ENCODE measurements at regions not wholly inside any gene's neighbourhood (a gene's known extent, or its start where the extent isn't known, plus 50 kb on each side); places are given as distances from the start of the nearest gene placed in this dataset.

DNA sequence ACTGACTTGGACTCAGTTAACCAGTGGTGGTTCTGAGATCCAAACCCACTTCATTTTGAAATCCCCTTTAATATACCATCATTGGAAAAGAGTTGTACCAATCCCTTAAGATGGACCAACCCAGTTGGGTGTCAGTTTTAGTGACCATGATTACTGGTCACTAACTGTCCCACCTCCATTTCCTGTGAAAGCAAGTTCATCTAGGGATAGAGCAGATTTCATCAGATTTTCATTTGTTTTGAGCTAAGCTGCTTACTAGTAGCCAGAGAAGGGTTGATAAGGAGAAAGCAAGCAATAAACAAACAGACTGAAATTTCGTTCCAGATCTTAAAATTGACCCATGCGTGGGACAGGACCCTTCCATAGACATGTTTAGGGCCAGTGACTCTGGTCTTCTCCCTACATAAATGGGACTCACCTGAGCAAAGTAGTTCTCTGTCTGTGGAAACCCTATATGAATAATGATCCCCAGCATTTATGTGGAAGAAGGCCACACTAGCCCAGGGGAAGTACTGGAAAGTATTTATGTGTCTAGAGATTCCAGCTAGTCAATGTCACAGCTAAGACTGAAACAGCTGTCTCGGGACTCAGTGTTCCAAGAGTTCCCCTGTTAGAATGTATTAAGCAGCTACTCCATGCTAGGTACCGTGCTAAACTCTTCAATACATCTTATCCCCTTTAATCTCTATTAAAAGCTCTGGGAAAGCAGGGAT, 196.0 kb upstream of the BCL6 start:
- no peaks in the 10 kb centered on the region for H3K9me3 Mint-ChIP-seq
- no peak overlapping the region for H3K4me3 Mint-ChIP-seq
- H3K27ac Mint-ChIP-seq, result no peak overlapping the region
- no peaks in the 10 kb centered on the region for H3K27me3 Mint-ChIP-seq
- no peak for ATAC-seq (replicated peaks)
- DNase-seq, result no peak
- peaks cover 2 to 10% of the 10 kb centered on the region in 2 donors for H3K4me1 Mint-ChIP-seq (ENCODE audit: low read depth in 2 of 2)
- H3K36me3 Mint-ChIP-seq (ENCODE audit: insufficient read depth), result no peaks in the 10 kb centered on the region

DNA sequence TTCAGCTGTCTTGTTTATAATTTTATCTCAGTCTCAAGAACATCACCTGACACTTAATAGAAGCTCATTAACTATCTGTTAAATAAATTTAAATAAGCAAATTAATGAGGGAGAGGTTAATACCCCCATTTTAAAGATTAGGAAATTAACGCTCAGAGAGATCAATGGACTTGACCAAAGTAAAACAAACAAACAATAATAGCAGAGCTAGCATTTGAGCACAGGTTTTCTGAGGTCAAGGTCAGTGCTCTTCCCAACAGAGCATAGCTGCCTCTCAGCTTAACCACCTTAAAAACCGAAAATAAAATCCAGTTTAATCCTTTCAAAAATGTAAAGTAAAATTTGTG, 196.6 kb upstream of the BCL6 start:
- Mint-ChIP-seq H3K9me3 (no peaks in the 10 kb centered on the region), H3K27ac (no peak overlapping the region), H3K4me3 (no peak overlapping the region), H3K4me1 (ENCODE audit: low read depth in 2 of 2) (peaks cover 0 to 6% of the 10 kb centered on the region in 2 donors), H3K27me3 (no peaks in the 10 kb centered on the region), H3K36me3 (ENCODE audit: insufficient read depth) (no peaks in the 10 kb centered on the region)
- DNase-seq, result no peak
- ATAC-seq (replicated peaks), result no peak

DNA sequence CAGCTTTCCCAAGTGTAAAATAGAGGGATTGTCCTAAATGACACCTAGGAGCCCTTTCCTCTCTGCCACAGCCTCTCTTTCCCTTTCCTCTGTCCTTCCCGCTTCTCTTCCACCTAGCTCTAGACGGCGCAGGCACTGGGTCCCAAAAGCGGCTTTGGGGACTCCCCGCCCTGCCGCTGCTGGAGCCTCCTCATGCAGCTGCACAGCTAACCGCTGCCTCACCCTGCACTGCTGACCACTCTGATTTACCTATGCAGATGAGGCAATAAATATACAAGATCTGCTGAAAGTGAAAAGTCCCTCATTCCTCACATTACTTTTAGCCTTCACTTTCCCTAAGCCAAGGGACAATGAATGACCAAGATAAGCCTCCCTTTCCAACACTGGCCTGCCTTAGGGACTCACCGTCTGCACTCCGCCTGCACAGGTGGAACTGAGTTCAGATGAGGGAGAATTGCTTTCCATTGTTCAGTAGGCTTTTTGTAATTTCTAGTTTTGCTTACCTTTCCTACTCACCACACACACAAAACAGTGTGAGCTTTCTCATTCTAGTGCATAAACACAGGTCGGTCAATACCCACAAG, 197.5 kb upstream of the BCL6 start:
- Mint-ChIP-seq H3K9me3 (no peaks in the 10 kb centered on the region), H3K4me1 (ENCODE audit: low read depth in 2 of 2) (peaks cover 0 to 3% of the 10 kb centered on the region in 2 donors), H3K27ac (no peak overlapping the region), H3K4me3 (no peak overlapping the region), H3K27me3 (no peaks in the 10 kb centered on the region), H3K36me3 (ENCODE audit: insufficient read depth) (no peaks in the 10 kb centered on the region)
- DNase-seq (no peak), ATAC-seq (replicated peaks) (no peak)

DNA sequence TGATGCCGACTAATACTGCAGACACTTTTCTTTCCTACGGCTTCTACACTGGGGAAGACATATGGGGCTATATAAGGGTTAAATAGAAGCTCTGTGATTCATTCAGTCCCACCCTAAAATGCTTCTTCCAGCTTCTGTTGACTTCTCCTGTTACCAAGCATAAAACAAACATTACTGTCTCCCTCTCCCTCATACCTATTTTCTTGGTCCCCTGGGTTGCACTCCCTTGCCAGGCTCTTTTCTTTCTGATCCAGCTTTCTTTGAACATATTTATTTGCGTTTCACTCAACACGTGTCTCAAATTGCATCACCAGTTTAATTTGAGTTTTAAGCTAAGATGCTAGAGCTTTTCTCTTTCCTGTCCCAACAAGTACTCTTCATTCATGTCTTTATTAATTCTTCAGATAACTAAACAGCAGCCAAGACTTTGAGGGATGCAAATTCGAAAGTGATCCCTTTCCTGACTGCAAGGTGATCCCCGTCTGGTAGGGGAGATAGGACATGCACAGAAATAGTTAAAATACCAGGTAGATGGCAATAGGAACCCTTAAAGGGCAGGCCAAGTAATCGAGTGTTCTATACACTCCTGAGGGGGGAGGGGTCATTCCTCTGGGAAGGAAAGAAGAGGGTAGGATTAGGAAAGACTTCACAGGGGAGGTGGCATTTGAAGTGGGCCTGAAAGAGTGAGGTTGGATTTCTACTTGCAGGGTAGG, 198.6 kb upstream of the BCL6 start:
- Mint-ChIP-seq H3K4me1 (ENCODE audit: low read depth in 2 of 2) (peaks cover 0 to 3% of the 10 kb centered on the region in 2 donors), H3K27me3 (no peaks in the 10 kb centered on the region), H3K4me3 (no peak overlapping the region), H3K27ac (no peak overlapping the region), H3K9me3 (no peaks in the 10 kb centered on the region), H3K36me3 (ENCODE audit: insufficient read depth) (no peaks in the 10 kb centered on the region)
- ATAC-seq (replicated peaks), result no peak
- no peak for DNase-seq

DNA sequence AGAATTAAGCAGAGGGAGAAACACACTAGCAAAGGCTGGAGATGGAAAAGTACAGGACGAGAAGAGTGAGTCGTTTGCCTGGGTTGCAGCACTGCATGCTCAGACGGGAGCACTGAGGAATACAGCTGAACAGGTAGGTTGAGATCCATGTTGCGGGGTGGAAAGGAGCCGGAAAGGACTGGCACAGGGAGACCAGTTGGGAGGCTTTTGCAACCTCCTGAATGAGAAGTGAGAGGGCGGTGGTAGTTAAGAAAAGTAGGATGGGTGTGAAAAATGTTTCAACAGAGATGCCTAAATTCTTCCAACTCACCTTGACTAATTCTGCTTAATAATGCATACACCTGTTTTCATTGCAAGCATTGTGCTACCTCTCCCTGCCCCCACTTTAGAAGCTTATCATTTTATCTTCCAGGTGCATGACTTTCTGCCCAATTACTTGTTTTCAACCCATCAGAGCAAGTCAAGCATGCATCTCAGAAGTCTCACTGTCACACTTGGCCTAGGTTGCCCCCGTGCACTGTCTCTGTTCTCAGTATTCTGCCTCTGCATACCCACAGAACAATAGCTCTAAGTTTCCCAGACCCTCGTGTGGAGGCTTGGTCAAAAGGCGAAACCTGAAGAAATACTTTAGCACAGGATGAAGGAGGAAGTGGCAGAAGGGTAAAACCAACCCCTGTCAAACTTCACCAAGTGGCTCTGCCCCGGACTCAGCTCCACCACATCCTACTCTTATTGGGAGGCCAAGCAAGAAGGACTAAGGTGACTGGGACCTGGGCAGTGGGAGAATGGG, 199.3 kb upstream of the BCL6 start:
- H3K4me3 Mint-ChIP-seq, result no peak overlapping the region
- peaks cover 0 to 3% of the 10 kb centered on the region in 2 donors for H3K4me1 Mint-ChIP-seq (ENCODE audit: low read depth in 2 of 2)
- DNase-seq (no peak), ATAC-seq (replicated peaks) (peak; percentile 55)
- no peaks in the 10 kb centered on the region for H3K27me3 Mint-ChIP-seq
- H3K27ac Mint-ChIP-seq, result no peak overlapping the region
- H3K36me3 Mint-ChIP-seq (ENCODE audit: insufficient read depth), result no peaks in the 10 kb centered on the region
- no peaks in the 10 kb centered on the region for H3K9me3 Mint-ChIP-seq

DNA sequence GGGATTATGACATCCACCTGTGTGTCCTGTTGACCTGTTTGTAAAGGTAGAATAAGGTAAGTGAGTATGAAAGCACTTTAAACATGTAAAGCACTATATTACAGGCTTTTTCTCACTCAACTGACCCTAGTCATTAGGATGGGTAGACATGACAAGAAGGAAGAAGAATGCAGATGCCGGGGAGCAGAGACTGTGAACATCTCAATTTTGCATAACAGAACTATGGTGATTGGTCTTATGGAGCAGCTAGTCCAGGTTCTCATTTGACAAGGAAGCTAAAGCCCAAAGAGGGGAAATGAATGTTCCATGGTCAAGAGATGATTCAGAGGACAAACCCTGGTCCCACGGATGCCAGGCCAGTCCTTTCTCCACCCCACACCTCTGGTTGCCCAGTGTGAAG, 200.1 kb upstream of the BCL6 start:
- Mint-ChIP-seq H3K4me3 (no peak overlapping the region), H3K4me1 (ENCODE audit: low read depth in 2 of 2) (peaks cover 0 to 7% of the 10 kb centered on the region in 2 donors), H3K27me3 (no peaks in the 10 kb centered on the region), H3K9me3 (no peaks in the 10 kb centered on the region), H3K27ac (no peak overlapping the region), H3K36me3 (ENCODE audit: insufficient read depth) (no peaks in the 10 kb centered on the region)
- no peak for DNase-seq
- ATAC-seq (replicated peaks), result no peak

DNA sequence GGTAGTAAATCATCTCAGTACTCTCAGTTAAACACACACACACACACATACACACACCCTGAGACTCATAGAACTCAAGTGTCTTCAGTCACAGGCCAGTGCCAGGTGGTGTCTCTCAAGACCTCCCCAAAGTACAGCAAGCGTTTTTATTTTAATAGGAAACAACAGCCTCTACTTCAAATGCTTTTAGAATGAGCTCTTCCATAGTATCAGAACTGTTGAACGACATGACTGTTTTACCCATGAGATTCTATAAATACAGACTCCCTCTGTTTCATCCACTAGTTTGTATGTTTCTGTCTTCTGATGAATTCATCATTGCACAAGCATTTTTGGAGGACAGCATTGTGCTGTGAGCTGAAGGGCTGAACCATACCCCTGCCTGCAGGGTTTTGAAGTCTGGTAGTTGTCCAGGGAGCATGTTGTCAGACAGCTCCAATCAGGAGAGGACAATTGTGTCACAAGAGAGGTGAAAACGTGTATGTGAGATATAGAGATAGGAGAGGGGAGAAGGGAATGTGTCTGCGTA, 201.0 kb upstream of the BCL6 start:
- Mint-ChIP-seq H3K27me3 (no peaks in the 10 kb centered on the region), H3K4me3 (no peak overlapping the region), H3K4me1 (ENCODE audit: low read depth in 2 of 2) (peaks cover 3 to 16% of the 10 kb centered on the region in 2 donors), H3K27ac (no peak overlapping the region), H3K36me3 (ENCODE audit: insufficient read depth) (no peaks in the 10 kb centered on the region), H3K9me3 (no peaks in the 10 kb centered on the region)
- no peak for ATAC-seq (replicated peaks)
- DNase-seq, result no peak

DNA sequence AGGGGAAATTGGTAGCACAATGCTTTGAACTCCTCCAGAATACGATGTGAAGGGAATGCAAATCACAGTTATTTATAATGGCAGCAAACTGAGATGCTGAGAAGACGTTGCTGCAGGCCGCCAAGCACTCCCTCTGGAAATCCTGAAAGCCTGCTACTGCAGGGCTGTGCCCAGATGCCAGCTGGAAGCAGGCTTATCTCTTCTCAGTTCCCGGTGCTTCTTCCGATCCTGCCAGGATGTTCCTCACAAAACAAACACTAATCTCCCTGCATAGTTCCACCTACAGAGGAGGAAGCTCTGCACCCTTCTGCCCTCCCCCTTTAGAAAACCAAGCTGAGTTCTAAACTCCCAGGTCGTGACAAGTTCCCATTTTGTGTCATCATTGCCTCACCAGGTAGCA, 201.7 kb upstream of the BCL6 start:
- no peaks in the 10 kb centered on the region for H3K9me3 Mint-ChIP-seq
- no peak overlapping the region for H3K27ac Mint-ChIP-seq
- DNase-seq (no peak), ATAC-seq (replicated peaks) (no peak)
- H3K36me3 Mint-ChIP-seq (ENCODE audit: insufficient read depth), result no peaks in the 10 kb centered on the region
- H3K4me3 Mint-ChIP-seq, result no peak overlapping the region
- no peaks in the 10 kb centered on the region for H3K27me3 Mint-ChIP-seq
- H3K4me1 Mint-ChIP-seq (ENCODE audit: low read depth in 2 of 2), result peaks cover 11 to 23% of the 10 kb centered on the region in 2 donors

DNA sequence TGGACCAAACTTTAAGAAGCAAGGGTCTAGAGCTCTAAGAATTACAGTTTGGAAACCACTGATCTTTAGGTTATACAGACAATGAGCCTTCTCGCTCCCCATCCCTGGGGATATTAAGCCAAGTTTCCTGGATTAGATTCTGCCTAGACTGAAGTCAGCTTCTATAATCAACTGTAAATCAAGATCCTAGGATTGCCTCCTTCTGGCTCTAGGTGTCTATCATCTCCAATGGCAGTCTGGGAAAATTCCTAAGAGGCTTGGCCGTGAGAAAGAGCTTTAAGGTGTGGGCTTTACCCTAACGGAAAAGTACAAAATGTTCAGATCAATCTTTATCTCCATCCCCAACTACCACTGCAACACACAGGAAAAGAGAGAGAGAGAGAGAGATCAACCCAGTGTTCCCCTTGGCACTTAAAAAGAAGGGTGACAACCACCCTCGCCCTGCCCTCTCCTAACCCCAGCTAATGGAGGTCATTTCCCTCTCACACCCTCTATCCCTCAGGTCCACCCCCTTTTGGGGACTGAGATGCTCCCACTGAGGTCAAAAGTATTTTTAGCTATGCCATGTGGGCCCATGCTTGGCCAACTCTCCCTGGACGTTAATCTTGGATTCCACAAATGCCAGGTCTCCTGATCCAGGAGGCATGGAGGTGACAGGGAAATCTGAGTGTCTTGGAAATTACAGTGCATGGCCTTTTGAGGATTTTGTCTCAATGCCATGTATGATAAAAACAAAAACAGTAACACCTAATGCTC, 202.8 kb upstream of the BCL6 start:
- H3K27me3 Mint-ChIP-seq, result no peaks in the 10 kb centered on the region
- ATAC-seq (replicated peaks), result no peak
- H3K9me3 Mint-ChIP-seq, result no peaks in the 10 kb centered on the region
- H3K27ac Mint-ChIP-seq, result no peak overlapping the region
- no peak for DNase-seq
- no peaks in the 10 kb centered on the region for H3K36me3 Mint-ChIP-seq (ENCODE audit: insufficient read depth)
- H3K4me3 Mint-ChIP-seq, result no peak overlapping the region
- peaks cover 14 to 27% of the 10 kb centered on the region in 2 donors for H3K4me1 Mint-ChIP-seq (ENCODE audit: low read depth in 2 of 2)

DNA sequence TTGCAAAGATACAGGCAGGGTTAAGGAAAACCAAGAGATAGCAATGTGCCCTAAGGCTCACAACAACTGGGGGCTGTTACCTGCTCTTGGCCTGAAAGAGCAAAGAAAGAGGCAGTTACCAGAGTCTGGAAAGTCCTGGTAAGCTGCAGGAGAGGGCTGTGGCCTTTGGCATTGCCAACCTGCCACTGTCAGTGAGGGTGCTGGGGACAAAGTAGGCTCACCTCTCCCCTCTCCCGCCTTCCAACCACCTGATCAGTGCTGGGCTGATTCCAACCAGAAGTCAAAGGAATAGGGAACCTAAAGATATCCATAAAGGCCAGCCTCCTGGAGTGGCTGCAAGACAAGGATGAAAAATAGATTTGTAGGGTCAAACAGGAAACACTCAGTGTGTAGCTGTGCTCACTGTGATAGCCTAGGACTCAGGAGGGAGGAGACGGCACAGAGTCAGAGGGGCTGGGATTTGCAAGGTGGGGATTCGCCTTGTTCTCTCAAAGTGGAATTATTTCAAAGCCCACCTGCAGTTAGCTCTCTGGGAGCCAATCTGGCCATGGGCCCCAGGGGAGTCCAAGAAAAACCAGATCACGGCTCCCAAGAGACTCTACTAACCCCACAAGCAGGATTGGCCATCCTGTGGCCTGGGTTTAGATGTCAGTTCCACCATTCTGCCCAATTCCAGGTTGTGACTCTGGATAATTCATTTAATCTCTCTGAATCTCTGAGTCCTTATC, 204.0 kb upstream of the BCL6 start:
- Mint-ChIP-seq H3K36me3 (ENCODE audit: insufficient read depth) (no peaks in the 10 kb centered on the region), H3K27me3 (no peaks in the 10 kb centered on the region), H3K4me3 (no peak overlapping the region), H3K4me1 (ENCODE audit: low read depth in 2 of 2) (peaks cover 19 to 33% of the 10 kb centered on the region in 2 donors), H3K27ac (no peak overlapping the region), H3K9me3 (no peaks in the 10 kb centered on the region)
- no peak for DNase-seq
- ATAC-seq (replicated peaks), result no peak

DNA sequence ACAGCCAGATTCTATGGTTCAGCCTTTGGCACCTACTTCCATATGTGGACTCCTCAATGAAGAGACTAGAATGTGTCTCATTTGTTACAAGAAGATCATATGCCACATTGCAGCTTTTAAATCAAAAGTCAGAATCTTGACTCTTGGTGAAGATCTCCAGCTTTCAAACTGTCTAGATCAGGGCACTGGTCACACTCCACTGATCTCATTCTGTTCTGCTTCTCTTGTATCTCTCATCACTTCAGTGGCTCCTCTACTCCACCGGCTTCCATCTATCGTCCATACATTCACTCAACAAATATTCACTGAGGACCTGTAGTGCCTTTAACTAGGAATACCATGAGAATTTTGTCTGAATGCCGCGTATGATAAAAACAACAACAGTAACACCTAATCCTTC, 203.3 kb upstream of the LPP start:
- ATAC-seq (replicated peaks), result no peak
- Mint-ChIP-seq H3K36me3 (ENCODE audit: insufficient read depth) (peaks cover 3% of the 10 kb centered on the region), H3K4me3 (no peak overlapping the region), H3K27ac (peak overlapping the region in 1 of 2 donors; percentile 86), H3K9me3 (no peaks in the 10 kb centered on the region), H3K4me1 (ENCODE audit: low read depth in 2 of 2) (peaks cover 21 to 33% of the 10 kb centered on the region in 2 donors), H3K27me3 (no peaks in the 10 kb centered on the region)
- DNase-seq, result no peak

DNA sequence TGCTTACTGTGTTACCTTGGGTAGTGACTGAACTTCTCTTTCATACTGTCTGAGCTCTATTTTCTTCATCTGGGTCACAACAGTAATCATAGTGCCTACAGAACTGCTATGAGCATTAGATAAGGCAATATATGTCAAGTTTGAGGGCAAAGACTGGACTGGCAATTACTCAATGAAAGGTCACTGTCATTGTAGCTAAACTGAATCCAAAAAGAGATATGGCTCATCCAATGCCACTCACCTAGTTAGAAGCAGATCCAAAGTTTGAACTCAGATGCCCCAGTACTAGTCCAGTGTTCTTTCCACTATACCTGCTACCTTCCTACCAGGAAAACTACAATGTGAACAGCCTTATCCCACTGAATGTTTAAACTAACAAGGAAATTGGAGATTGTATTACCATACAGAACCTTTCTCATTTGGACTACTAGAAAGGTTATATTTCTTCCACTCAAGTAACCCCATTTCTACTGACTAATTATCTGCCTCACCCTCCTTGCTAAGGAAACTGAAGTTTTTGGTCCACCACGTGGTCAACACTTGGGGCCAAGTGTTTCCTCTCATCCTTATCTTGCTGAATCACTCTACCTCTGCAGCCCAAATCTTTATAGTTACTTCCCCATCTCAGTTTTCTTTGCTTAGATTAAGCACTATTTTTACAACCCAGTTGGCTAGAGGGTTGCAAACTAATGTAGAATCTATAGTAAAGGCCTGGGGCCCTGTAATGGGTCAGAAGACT, 202.3 kb upstream of the LPP start:
- Mint-ChIP-seq H3K27ac (peak overlapping the region; percentile 4 to 86), H3K27me3 (no peaks in the 10 kb centered on the region), H3K4me3 (peak overlapping the region; percentile 18 to 33), H3K9me3 (no peaks in the 10 kb centered on the region), H3K4me1 (ENCODE audit: low read depth in 2 of 2) (peaks cover 25 to 30% of the 10 kb centered on the region in 2 donors), H3K36me3 (ENCODE audit: insufficient read depth) (peaks cover 3% of the 10 kb centered on the region)
- ATAC-seq (replicated peaks) (peak; percentile 70), DNase-seq (no peak)

Data from effector memory CD8-positive, alpha-beta T cell (primary cell).